Activated CD8-positive, alpha-beta T cell treated with anti-CD3 and anti-CD28 coated beads for 36 hours (primary cell): ENCODE measurements at regions not wholly inside any gene's neighbourhood (a gene's known extent, or its start where the extent isn't known, plus 50 kb on each side); places are given as distances from the start of the nearest gene placed in this dataset.

Experiments
- ATAC-seq: fragments of 200-7000 bp; cut with Tn5 transposase; one replicate; pipeline ENCODE4 v1.10.0; 2021; ENCODE audit warnings: mild to moderate bottlenecking, moderate library complexity
- CTCF ChIA-PET: fragments of 350-600 bp; sonication (Branson Sonifier 250); formaldehyde crosslinking; loops from one replicate; lab custom pipeline; 2021; ENCODE audit warnings: antibody characterized with exemption; lab: Charles Lee
- POLR2A ChIA-PET: fragments of 350-600 bp; sonication (Branson Sonifier 250); formaldehyde crosslinking; loops from one replicate; lab custom pipeline; 2021; ENCODE audit warnings: antibody characterized with exemption; lab: Charles Lee
- DNase-seq: peaks from one replicate; pipeline ENCODE4 v3.0.0-alpha.2; 2020
- H3K27ac Mint-ChIP-seq: one replicate; pipeline ENCODE4 v1.8.0; 2021; ENCODE audit warnings: mild to moderate bottlenecking, mixed read lengths
- H3K27me3 Mint-ChIP-seq: one replicate; pipeline ENCODE4 v1.8.0; 2021; ENCODE audit warnings: mixed read lengths
- H3K36me3 Mint-ChIP-seq: one replicate; pipeline ENCODE4 v1.8.0; 2021; ENCODE audit warnings: low read depth, mixed read lengths
- H3K4me1 Mint-ChIP-seq: one replicate; pipeline ENCODE4 v1.8.0; 2021; ENCODE audit warnings: low read depth, mixed read lengths
- H3K4me3 Mint-ChIP-seq: one replicate; pipeline ENCODE4 v1.8.0; 2021; ENCODE audit warnings: mild to moderate bottlenecking, moderate library complexity, mixed read lengths
- H3K9me3 Mint-ChIP-seq: one replicate; pipeline ENCODE4 v1.8.0; 2021; ENCODE audit warnings: mixed read lengths
- intact Hi-C: fragments of 100-400 bp; cut with micrococcal nuclease; formaldehyde crosslinking; loops from one replicate; pipeline ENCODE4 v1.10.0; 2022
- TF ChIP-seq, protein P1 (sequence below): fragments of 200-600 bp; IDR thresholded peaks from one replicate; pipeline ENCODE4 v1.8.0; 2022; ENCODE audit warnings: antibody characterized with exemption, mild to moderate bottlenecking

- Mint-ChIP-seq H3K27me3 (no peaks in the 10 kb centered on the region), H3K27ac (no peak overlapping the region), H3K9me3 (no peaks in the 10 kb centered on the region), H3K36me3 (no peaks in the 10 kb centered on the region), H3K4me1 (no peaks in the 10 kb centered on the region), H3K4me3 (no peak overlapping the region)
- ChIA-PET CTCF (no interaction called here), POLR2A (no interaction called here)
- DNase-seq (no peak), ATAC-seq (no peak)
- intact Hi-C loops, result no loop called here
- TF ChIP-seq, protein P1, sequence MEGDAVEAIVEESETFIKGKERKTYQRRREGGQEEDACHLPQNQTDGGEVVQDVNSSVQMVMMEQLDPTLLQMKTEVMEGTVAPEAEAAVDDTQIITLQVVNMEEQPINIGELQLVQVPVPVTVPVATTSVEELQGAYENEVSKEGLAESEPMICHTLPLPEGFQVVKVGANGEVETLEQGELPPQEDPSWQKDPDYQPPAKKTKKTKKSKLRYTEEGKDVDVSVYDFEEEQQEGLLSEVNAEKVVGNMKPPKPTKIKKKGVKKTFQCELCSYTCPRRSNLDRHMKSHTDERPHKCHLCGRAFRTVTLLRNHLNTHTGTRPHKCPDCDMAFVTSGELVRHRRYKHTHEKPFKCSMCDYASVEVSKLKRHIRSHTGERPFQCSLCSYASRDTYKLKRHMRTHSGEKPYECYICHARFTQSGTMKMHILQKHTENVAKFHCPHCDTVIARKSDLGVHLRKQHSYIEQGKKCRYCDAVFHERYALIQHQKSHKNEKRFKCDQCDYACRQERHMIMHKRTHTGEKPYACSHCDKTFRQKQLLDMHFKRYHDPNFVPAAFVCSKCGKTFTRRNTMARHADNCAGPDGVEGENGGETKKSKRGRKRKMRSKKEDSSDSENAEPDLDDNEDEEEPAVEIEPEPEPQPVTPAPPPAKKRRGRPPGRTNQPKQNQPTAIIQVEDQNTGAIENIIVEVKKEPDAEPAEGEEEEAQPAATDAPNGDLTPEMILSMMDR, result no peak
Measured at GRCh38 chr13:34547929-34548328, 394.1 kb upstream of the NBEA start.

DNA sequence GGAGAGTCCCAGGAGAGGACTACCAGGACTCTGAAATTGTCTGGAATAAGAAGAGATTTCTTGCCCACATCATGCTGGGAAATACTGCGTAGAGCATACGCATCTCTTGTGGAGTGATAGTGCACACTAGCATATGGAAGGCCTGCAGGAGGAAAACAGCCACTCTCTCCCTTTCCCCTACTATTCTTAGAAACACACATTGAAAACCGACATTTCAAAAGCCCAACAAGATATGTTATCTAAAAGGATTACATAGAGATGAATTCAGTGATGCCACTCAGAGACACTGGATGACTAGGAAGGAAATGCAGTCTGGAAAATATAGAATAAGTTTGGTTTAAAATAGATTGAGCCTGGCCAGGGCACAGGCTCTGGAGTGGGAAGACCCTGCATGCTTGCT is 388.7 kb upstream of the NBEA start:
- Mint-ChIP-seq H3K36me3 (no peaks in the 10 kb centered on the region), H3K9me3 (no peaks in the 10 kb centered on the region), H3K4me3 (no peak overlapping the region), H3K27ac (no peak overlapping the region), H3K4me1 (no peaks in the 10 kb centered on the region), H3K27me3 (no peaks in the 10 kb centered on the region)
- no peak for ATAC-seq
- TF ChIP-seq, protein P1, result no peak
- intact Hi-C loops, result no loop called here
- DNase-seq, result no peak
- CTCF ChIA-PET, result no interaction called here
- POLR2A ChIA-PET, result no interaction called here

DNA sequence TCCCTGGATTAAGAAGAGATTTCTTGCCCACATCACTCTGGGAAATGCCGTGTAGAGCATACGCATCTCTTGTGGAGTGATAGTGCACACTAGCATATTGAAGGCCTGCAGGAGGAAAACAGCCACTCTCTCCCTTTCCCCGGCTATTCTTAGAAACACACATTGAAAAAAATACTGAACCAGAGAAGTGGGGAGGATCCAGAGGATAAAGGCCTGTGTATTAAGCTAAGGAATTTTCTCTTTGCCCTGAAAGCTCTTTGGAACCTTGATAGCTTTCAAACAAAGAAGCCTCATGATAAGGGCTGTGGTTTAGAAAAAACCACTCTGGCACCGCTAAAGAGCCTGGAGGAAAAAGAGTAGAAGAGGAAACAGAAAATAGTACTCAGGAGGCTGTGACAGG is 386.1 kb upstream of the NBEA start:
- Mint-ChIP-seq H3K4me3 (no peak overlapping the region), H3K36me3 (no peaks in the 10 kb centered on the region), H3K27me3 (no peaks in the 10 kb centered on the region), H3K4me1 (no peaks in the 10 kb centered on the region), H3K27ac (no peak overlapping the region), H3K9me3 (no peaks in the 10 kb centered on the region)
- intact Hi-C loops, result no loop called here
- TF ChIP-seq, protein P1, result no peak
- ATAC-seq (no peak), DNase-seq (no peak)
- POLR2A ChIA-PET, result no interaction called here
- CTCF ChIA-PET, result no interaction called here

- ATAC-seq (no peak), DNase-seq (no peak)
- Mint-ChIP-seq H3K27me3 (peaks cover 4% of the 10 kb centered on the region), H3K4me3 (no peak overlapping the region), H3K9me3 (peaks cover 3% of the 10 kb centered on the region), H3K36me3 (no peaks in the 10 kb centered on the region), H3K27ac (no peak overlapping the region), H3K4me1 (no peaks in the 10 kb centered on the region)
- TF ChIP-seq, protein P1, result no peak
- intact Hi-C loops, result no loop called here
- POLR2A ChIA-PET, result no interaction called here
- CTCF ChIA-PET, result no interaction called here
Measured at GRCh38 chr13:34561033-34561432, 381.0 kb upstream of the NBEA start.

- Mint-ChIP-seq H3K4me1 (no peaks in the 10 kb centered on the region), H3K36me3 (no peaks in the 10 kb centered on the region), H3K9me3 (no peaks in the 10 kb centered on the region), H3K27ac (no peak overlapping the region), H3K4me3 (no peak overlapping the region), H3K27me3 (no peaks in the 10 kb centered on the region)
- TF ChIP-seq, protein P1, result no peak
- ChIA-PET POLR2A (no interaction called here), CTCF (no interaction called here)
- DNase-seq, result no peak
- ATAC-seq, result no peak
- intact Hi-C loops, result no loop called here
Measured at GRCh38 chr13:34567597-34567996, 374.5 kb upstream of the NBEA start.
